ENCODE measurements at regions not wholly inside any gene's neighbourhood (a gene's known extent, or its start where the extent isn't known, plus 50 kb on each side); places are given as distances from the start of the nearest gene placed in this dataset.

- TF ChIP-seq POLR2AphosphoS5 (IDR thresholded peaks at IDR 0.05; ENCODE audit: low read depth, low read length) (no peak), POLR2A (IDR thresholded peaks at IDR 0.05; ENCODE audit: low read depth, low read length) (no peak), TAF1 (IDR thresholded peaks at IDR 0.05; ENCODE audit: low read depth, low read length) (no peak)
Measured at GRCh38 chr14:59017285-59017965, 171.0 kb upstream of the DAAM1 start.
